T-helper 1 cell (primary cell): ENCODE measurements at regions not wholly inside any gene's neighbourhood (a gene's known extent, or its start where the extent isn't known, plus 50 kb on each side); places are given as distances from the start of the nearest gene placed in this dataset.

ENCODE experiments used
- DNase-seq, 5 donors: peaks; one replicate each; pipeline ENCODE4 v3.0.0-alpha.2; 2012 to 2020

- no peak for DNase-seq
Measured at GRCh38 chr13:34862311-34862710, 79.8 kb upstream of the NBEA start.

- no peak for DNase-seq
Measured at GRCh38 chr13:34862716-34863115, 79.4 kb upstream of the NBEA start.

- DNase-seq = no peak
Measured at GRCh38 chr13:34863360-34864135, 78.5 kb upstream of the NBEA start.

- no peak for DNase-seq
Measured at GRCh38 chr13:34864671-34865070, 77.4 kb upstream of the NBEA start.

- no peak for DNase-seq
Measured at GRCh38 chr13:34867590-34867989, 74.5 kb upstream of the NBEA start.

GRCh38 chr13:34868733-34869132 is 73.3 kb upstream of the NBEA start:
- DNase-seq = no peak

- no peak for DNase-seq
Measured at GRCh38 chr13:34869696-34870095, 72.4 kb upstream of the NBEA start.

- DNase-seq = no peak
Measured at GRCh38 chr13:34878329-34878728, 63.7 kb upstream of the NBEA start.

GRCh38 chr13:34879851-34880250 is 62.2 kb upstream of the NBEA start:
- no peak for DNase-seq

GRCh38 chr13:34881494-34881893 is 60.6 kb upstream of the NBEA start:
- DNase-seq = no peak

- DNase-seq = no peak
Measured at GRCh38 chr13:34883396-34883795, 58.7 kb upstream of the NBEA start.

- no peak for DNase-seq
Measured at GRCh38 chr13:34884366-34884765, 57.7 kb upstream of the NBEA start.

GRCh38 chr13:34886121-34886875 is 55.8 kb upstream of the NBEA start:
- DNase-seq = no peak

- no peak for DNase-seq
Measured at GRCh38 chr13:34886987-34887386, 55.1 kb upstream of the NBEA start.
